H9 (cell line): ENCODE measurements at regions not wholly inside any gene's neighbourhood (a gene's known extent, or its start where the extent isn't known, plus 50 kb on each side); places are given as distances from the start of the nearest gene placed in this dataset.

Experiments
- DNase-seq: peaks from one replicate; pipeline ENCODE4 v3.0.0-alpha.2; 2017
- H2AFZ ChIP-seq: one replicate; pipeline ENCODE4 v1.6.1; 2013; ENCODE audit warnings: mild to moderate bottlenecking, low read length, control low read depth, moderate library complexity
- H2AK5ac ChIP-seq: 2 replicates; pipeline ENCODE4 v1.6.1; 2013; ENCODE audit warnings: low read length, control low read depth, mixed read lengths; ENCODE audit not compliant: insufficient read length
- H2BK120ac ChIP-seq: one replicate; pipeline ENCODE4 v1.6.1; 2013; ENCODE audit warnings: low read depth, mild to moderate bottlenecking, low read length, control low read depth, inconsistent platforms; ENCODE audit not compliant: poor library complexity, severe bottlenecking
- H2BK12ac ChIP-seq: 2 replicates; pipeline ENCODE4 v1.6.1; 2013; ENCODE audit warnings: low read length, control low read depth, mixed read lengths, low read depth; ENCODE audit not compliant: insufficient read length
- H2BK15ac ChIP-seq: 2 replicates; pipeline ENCODE4 v1.6.1; 2013; ENCODE audit warnings: low read depth, low read length, control low read depth
- H2BK20ac ChIP-seq: one replicate; pipeline ENCODE4 v1.6.1; 2013; ENCODE audit warnings: low read depth, mild to moderate bottlenecking, low read length, control low read depth, inconsistent platforms; ENCODE audit not compliant: poor library complexity, severe bottlenecking
- H2BK5ac ChIP-seq: 2 replicates; pipeline ENCODE4 v1.6.1; 2013; ENCODE audit warnings: low read length, control low read depth, mixed read lengths; ENCODE audit not compliant: insufficient read length
- H3K14ac ChIP-seq: 2 replicates; pipeline ENCODE4 v1.6.1; 2013; ENCODE audit warnings: low read length, control low read depth; ENCODE audit not compliant: insufficient read depth
- H3K18ac ChIP-seq: 2 replicates; pipeline ENCODE4 v1.6.1; 2013; ENCODE audit warnings: low read depth, mild to moderate bottlenecking, mixed read lengths, low read length, control low read depth; ENCODE audit not compliant: insufficient read length
- H3K23ac ChIP-seq: 2 replicates; pipeline ENCODE4 v1.6.1; 2013; ENCODE audit warnings: low read length, control low read depth, mixed read lengths, low read depth; ENCODE audit not compliant: insufficient read length
- H3K23me2 ChIP-seq: 2 replicates; pipeline ENCODE4 v1.6.1; 2013; ENCODE audit warnings: low read depth, mild to moderate bottlenecking, mixed read lengths, low read length, control low read depth; ENCODE audit not compliant: insufficient read length, poor library complexity, severe bottlenecking
- H3K27ac ChIP-seq: 2 replicates; pipeline ENCODE4 v1.5.1; 2013; ENCODE audit warnings: low read length, control low read depth, mixed read lengths, low read depth; ENCODE audit not compliant: insufficient read length
- H3K27me3 ChIP-seq: 2 replicates; pipeline ENCODE4 v1.6.1; 2013; ENCODE audit warnings: low read length, control low read depth, inconsistent platforms; ENCODE audit not compliant: insufficient read depth
- H3K4ac ChIP-seq: 2 replicates; pipeline ENCODE4 v1.6.1; 2013; ENCODE audit warnings: low read depth, mild to moderate bottlenecking, control low read depth, inconsistent platforms, low read length, moderate library complexity
- H3K4me1 ChIP-seq: 2 replicates; pipeline ENCODE4 v1.6.1; 2013; ENCODE audit warnings: low read length, control low read depth, inconsistent platforms; ENCODE audit not compliant: insufficient read depth
- H3K4me2 ChIP-seq: 2 replicates; pipeline ENCODE4 v1.6.1; 2013; ENCODE audit warnings: low read length, control low read depth, mixed read lengths; ENCODE audit not compliant: insufficient read length, insufficient read depth
- H3K56ac ChIP-seq: 2 replicates; pipeline ENCODE4 v1.6.1; 2013; ENCODE audit warnings: low read depth, mild to moderate bottlenecking, mixed read lengths, low read length, control low read depth; ENCODE audit not compliant: insufficient read length
- H3K79me1 ChIP-seq: 2 replicates; pipeline ENCODE4 v1.6.1; 2013; ENCODE audit warnings: low read depth, mild to moderate bottlenecking, moderate library complexity, low read length, control low read depth, inconsistent platforms; ENCODE audit not compliant: insufficient read depth, poor library complexity, severe bottlenecking
- H3K79me2 ChIP-seq: 2 replicates; pipeline ENCODE4 v1.6.1; 2013; ENCODE audit warnings: low read length, control low read depth, inconsistent platforms; ENCODE audit not compliant: insufficient read depth
- H3K9ac ChIP-seq: 2 replicates; pipeline ENCODE4 v1.6.1; 2013; ENCODE audit warnings: low read length, control low read depth, mixed read lengths; ENCODE audit not compliant: insufficient read length; ENCODE audit errors: extremely low read depth
- H3K9me3 ChIP-seq: one replicate; pipeline ENCODE4 v1.6.1; 2013; ENCODE audit warnings: low read depth, low read length, inconsistent platforms; ENCODE audit not compliant: control insufficient read depth
- H3T11ph ChIP-seq: one replicate; pipeline ENCODE4 v1.6.1; 2013; ENCODE audit warnings: mild to moderate bottlenecking, low read length, control low read depth, inconsistent platforms
- H4K20me1 ChIP-seq: one replicate; pipeline ENCODE4 v1.6.1; 2013; ENCODE audit not compliant: control insufficient read depth, insufficient read length, insufficient read depth
- H4K5ac ChIP-seq: 2 replicates; pipeline ENCODE4 v1.6.1; 2013; ENCODE audit warnings: low read depth, mild to moderate bottlenecking, mixed read lengths, low read length, control low read depth; ENCODE audit not compliant: insufficient read length
- H4K8ac ChIP-seq: replicated peaks from 2 replicates; pipeline ENCODE4 v1.6.1; 2013; ENCODE audit warnings: low read length, control low read depth, mixed read lengths, low read depth; ENCODE audit not compliant: insufficient read length
- H4K91ac ChIP-seq: 2 replicates; pipeline ENCODE4 v1.6.1; 2013; ENCODE audit warnings: low read depth, mild to moderate bottlenecking, moderate library complexity, mixed read lengths, low read length, control low read depth; ENCODE audit not compliant: insufficient read length
- H3K27ac Mint-ChIP-seq, 3 experiments: 2 replicates in 2 of 3; 3 replicates in 1 of 3; pipeline ENCODE4 v1.8.0; 2020 to 2021; ENCODE audit warnings: mixed read lengths in 3 of 3, mild to moderate bottlenecking in 1 of 3, moderate library complexity in 1 of 3
- H3K27me3 Mint-ChIP-seq: 2 replicates; pipeline ENCODE4 v1.8.0; 2021; ENCODE audit warnings: low read depth, mild to moderate bottlenecking, moderate library complexity, mixed read lengths
- H3K36me3 Mint-ChIP-seq, 3 experiments: 2 replicates in 2 of 3; 3 replicates in 1 of 3; pipeline ENCODE4 v1.8.0; 2020 to 2021; ENCODE audit warnings: low read depth in 3 of 3, mixed read lengths in 3 of 3; ENCODE audit not compliant: insufficient read depth in 1 of 3
- H3K4me1 Mint-ChIP-seq, 2 experiments: 2 replicates each; pipeline ENCODE4 v1.8.0; 2020; ENCODE audit warnings: mixed read lengths in 2 of 2
- H3K4me3 Mint-ChIP-seq, 2 experiments: 2 replicates in 1 of 2; 3 replicates in 1 of 2; pipeline ENCODE4 v1.8.0; 2020 to 2021; ENCODE audit warnings: mild to moderate bottlenecking in 2 of 2, mixed read lengths in 2 of 2, moderate library complexity in 1 of 2
- H3K9me3 Mint-ChIP-seq, 2 experiments: 2 replicates in 1 of 2; 3 replicates in 1 of 2; pipeline ENCODE4 v1.8.0; 2020; ENCODE audit warnings: mild to moderate bottlenecking in 2 of 2, mixed read lengths in 2 of 2, moderate library complexity in 1 of 2
- CTCF ChIP-seq: fragments of 200-600 bp; sonication (generic); conservative IDR thresholded peaks from 3 replicates; pipeline ENCODE4 v1.8.0; 2021; ENCODE audit warnings: antibody characterized with exemption, mild to moderate bottlenecking
- WGBS: extraction: QIAGEN DNeasy Blood & Tissue Kit; methylation state at CpG from one replicate; pipeline ENCODE4 v1.1.7; 2013; ENCODE audit warnings: missing lambda C conversion rate, low lambda C conversion rate, mixed read lengths; ENCODE audit not compliant: insufficient read length; ENCODE audit errors: extremely low coverage; 5-methylcytosine and 5-hydroxymethylcytosine counted together

GRCh38 chr1:218939095-218939494, 234.6 kb upstream of the LYPLAL1 start:
- no peak overlapping the region for H4K5ac ChIP-seq
- H3K23ac ChIP-seq: no peak overlapping the region
- no peaks in the 10 kb centered on the region for H4K20me1 ChIP-seq
- H2BK5ac ChIP-seq: no peak overlapping the region
- H4K91ac ChIP-seq: no peak overlapping the region
- no peak overlapping the region for H3K56ac ChIP-seq
- H4K8ac ChIP-seq: no peak overlapping the region
- no peaks in the 10 kb centered on the region for H3K79me2 ChIP-seq
- H3K4me3 Mint-ChIP-seq: no peak overlapping the region
- H3K27me3 ChIP-seq: no peaks in the 10 kb centered on the region
- H3K27me3 Mint-ChIP-seq: no peaks in the 10 kb centered on the region
- H3K9ac ChIP-seq: no peak overlapping the region
- no peak overlapping the region for H3K27ac Mint-ChIP-seq
- no peak overlapping the region for H2BK120ac ChIP-seq
- H3K18ac ChIP-seq: no peak overlapping the region
- H2AK5ac ChIP-seq: no peak overlapping the region
- H2AFZ ChIP-seq: no peak overlapping the region
- WGBS: no CpG with 5 or more reads among the region's 3 CpGs
- peaks cover 18 to 22% of the 10 kb centered on the region in 2 experiments for H3K9me3 Mint-ChIP-seq
- no peak overlapping the region for H2BK12ac ChIP-seq
- no peaks in the 10 kb centered on the region for H3K79me1 ChIP-seq
- TF ChIP-seq CTCF: no peak
- no peaks in the 10 kb centered on the region for H3K4me1 ChIP-seq
- no peak overlapping the region for H2BK15ac ChIP-seq
- no peaks in the 10 kb centered on the region for H3K23me2 ChIP-seq
- H3T11ph ChIP-seq: no peak overlapping the region
- no peaks in the 10 kb centered on the region for H3K9me3 ChIP-seq
- no peak overlapping the region for H3K14ac ChIP-seq
- H2BK20ac ChIP-seq: no peak overlapping the region
- H3K4ac ChIP-seq: no peak overlapping the region
- H3K27ac ChIP-seq: no peak overlapping the region
- no peak overlapping the region for H3K4me2 ChIP-seq
- DNase-seq: no peak
- peaks cover 9 to 27% (median 10%) of the 10 kb centered on the region in 3 experiments; a peak in 4 of 7 replicates for H3K36me3 Mint-ChIP-seq
- H3K4me1 Mint-ChIP-seq: no peaks in the 10 kb centered on the region
